Fibroblast of lung (primary cell): ENCODE measurements at regions not wholly inside any gene's neighbourhood (a gene's known extent, or its start where the extent isn't known, plus 50 kb on each side); places are given as distances from the start of the nearest gene placed in this dataset.
A peak's percentile ranks its signal among the peaks of the same experiment; 100 is the strongest.

Experiments
- DNase-seq, 2 donors: peaks; one replicate each; pipeline versions ENCODE4 v3.0.0 to v3.0.0-alpha.2; 2010; ENCODE audit warnings: low read depth in 2 of 2
- H2AFZ ChIP-seq: 2 replicates; pipeline ENCODE4 v1.5.1; 2012; ENCODE audit warnings: low read length, control low read depth, inconsistent platforms
- H3K27ac ChIP-seq: 2 replicates; pipeline ENCODE4 v1.5.1; 2011; ENCODE audit warnings: low read length, control low read depth; ENCODE audit not compliant: insufficient read depth
- H3K27me3 ChIP-seq: 2 replicates; pipeline ENCODE4 v1.5.1; 2011; ENCODE audit warnings: mild to moderate bottlenecking, low read length; ENCODE audit not compliant: control insufficient read depth, insufficient read depth
- H3K36me3 ChIP-seq: 2 replicates; pipeline ENCODE4 v1.5.1; 2011; ENCODE audit warnings: low read length; ENCODE audit not compliant: control insufficient read depth, insufficient read depth
- H3K4me1 ChIP-seq: 2 replicates; pipeline ENCODE4 v1.5.1; 2011; ENCODE audit warnings: low read length; ENCODE audit not compliant: control insufficient read depth, insufficient read depth; ENCODE audit errors: extremely low read depth
- H3K4me2 ChIP-seq: 2 replicates; pipeline ENCODE4 v1.5.1; 2011; ENCODE audit warnings: low read length, control low read depth; ENCODE audit not compliant: insufficient read depth; ENCODE audit errors: extremely low read depth
- H3K4me3 ChIP-seq, 4 experiments: fragments of 200-600 bp in 1 of 4; sonication (generic) in 1 of 4; replicated peaks in 1 of 4; 2 replicates each; pipeline ENCODE4 v1.5.1; 2011 to 2016; ENCODE audit warnings: low read length in 4 of 4, low read depth in 3 of 4, mild to moderate bottlenecking in 3 of 4, control low read depth in 2 of 4, inconsistent platforms in 1 of 4, mixed read lengths in 1 of 4; ENCODE audit not compliant: insufficient read depth in 1 of 4; ENCODE audit errors: control extremely low read depth in 1 of 4
- H3K79me2 ChIP-seq: 2 replicates; pipeline ENCODE4 v1.5.1; 2012; ENCODE audit warnings: mild to moderate bottlenecking, low read length, inconsistent platforms; ENCODE audit not compliant: control insufficient read depth, insufficient read depth
- H3K9ac ChIP-seq: 2 replicates; pipeline ENCODE4 v1.5.1; 2011; ENCODE audit warnings: mild to moderate bottlenecking, low read length, control low read depth; ENCODE audit not compliant: insufficient read depth
- H3K9me3 ChIP-seq: 2 replicates; pipeline ENCODE4 v1.5.1; 2012; ENCODE audit warnings: low read depth, low read length; ENCODE audit not compliant: control insufficient read depth, insufficient read depth
- H4K20me1 ChIP-seq: 2 replicates; pipeline ENCODE4 v1.5.1; 2011; ENCODE audit warnings: low read length; ENCODE audit not compliant: control insufficient read depth, insufficient read depth; ENCODE audit errors: extremely low read depth
- EZH2 ChIP-seq: IDR thresholded peaks from 2 replicates; pipeline ENCODE4 v1.5.1; 2012; ENCODE audit warnings: low read length, control low read depth, mild to moderate bottlenecking; ENCODE audit errors: missing control alignments
- TF ChIP-seq, protein P1 (sequence below), 2 donors: IDR thresholded peaks in 1 of 2; conservative IDR thresholded peaks in 1 of 2; 1 replicate in 1 of 2; 2 replicates in 1 of 2; pipeline ENCODE4 v1.5.1; 2011 to 2012; ENCODE audit warnings: low read length in 2 of 2, control low read depth in 1 of 2, inconsistent platforms in 1 of 2, low read depth in 1 of 2, mild to moderate bottlenecking in 1 of 2

GRCh38 chr19:14318873-14319272 is 62.4 kb upstream of the ADGRE5 start:
- no peak for DNase-seq
- H3K36me3 ChIP-seq = no peaks in the 10 kb centered on the region
- H3K4me3 ChIP-seq = no peak overlapping the region
- no peaks in the 10 kb centered on the region for H3K9me3 ChIP-seq
- TF ChIP-seq, protein P1, sequence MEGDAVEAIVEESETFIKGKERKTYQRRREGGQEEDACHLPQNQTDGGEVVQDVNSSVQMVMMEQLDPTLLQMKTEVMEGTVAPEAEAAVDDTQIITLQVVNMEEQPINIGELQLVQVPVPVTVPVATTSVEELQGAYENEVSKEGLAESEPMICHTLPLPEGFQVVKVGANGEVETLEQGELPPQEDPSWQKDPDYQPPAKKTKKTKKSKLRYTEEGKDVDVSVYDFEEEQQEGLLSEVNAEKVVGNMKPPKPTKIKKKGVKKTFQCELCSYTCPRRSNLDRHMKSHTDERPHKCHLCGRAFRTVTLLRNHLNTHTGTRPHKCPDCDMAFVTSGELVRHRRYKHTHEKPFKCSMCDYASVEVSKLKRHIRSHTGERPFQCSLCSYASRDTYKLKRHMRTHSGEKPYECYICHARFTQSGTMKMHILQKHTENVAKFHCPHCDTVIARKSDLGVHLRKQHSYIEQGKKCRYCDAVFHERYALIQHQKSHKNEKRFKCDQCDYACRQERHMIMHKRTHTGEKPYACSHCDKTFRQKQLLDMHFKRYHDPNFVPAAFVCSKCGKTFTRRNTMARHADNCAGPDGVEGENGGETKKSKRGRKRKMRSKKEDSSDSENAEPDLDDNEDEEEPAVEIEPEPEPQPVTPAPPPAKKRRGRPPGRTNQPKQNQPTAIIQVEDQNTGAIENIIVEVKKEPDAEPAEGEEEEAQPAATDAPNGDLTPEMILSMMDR (conservative IDR thresholded peaks at IDR 0.05 in 1 of 2, IDR thresholded peaks at IDR 0.05 in 1 of 2; ENCODE audit: low read depth in 1 of 2, low read length in 2 of 2) = peak; percentile 11 to 17
- TF ChIP-seq EZH2 = no peak
- no peak overlapping the region for H3K27ac ChIP-seq
- no peaks in the 10 kb centered on the region for H4K20me1 ChIP-seq
- no peaks in the 10 kb centered on the region for H3K79me2 ChIP-seq
- H3K9ac ChIP-seq = no peak overlapping the region
- H3K4me2 ChIP-seq = no peak overlapping the region
- no peaks in the 10 kb centered on the region for H3K27me3 ChIP-seq
- no peaks in the 10 kb centered on the region for H3K4me1 ChIP-seq
- no peak overlapping the region for H2AFZ ChIP-seq

DNA sequence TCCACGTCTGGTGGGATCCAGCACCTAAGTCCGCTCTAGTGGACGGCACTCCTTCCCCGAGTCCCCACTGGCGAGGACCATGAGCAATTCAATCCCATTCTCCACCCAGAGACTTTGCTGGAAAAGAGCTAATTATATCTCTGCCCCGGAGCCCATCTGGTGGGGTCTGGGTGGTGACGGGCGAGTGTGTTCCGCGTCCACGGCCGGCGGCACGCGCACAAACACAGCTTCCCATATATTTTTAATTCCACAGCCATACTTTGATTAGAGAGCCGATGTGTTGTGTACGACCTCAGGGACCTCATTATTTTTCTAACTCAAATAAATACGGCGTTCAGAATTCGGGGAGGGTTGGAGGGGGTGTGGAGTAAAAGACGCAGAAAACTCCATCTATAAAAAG is 64.1 kb upstream of the ADGRE5 start:
- Histone ChIP-seq H3K9ac (no peak overlapping the region), H3K4me2 (no peak overlapping the region), H3K9me3 (no peaks in the 10 kb centered on the region), H3K27me3 (no peaks in the 10 kb centered on the region), H3K4me1 (no peaks in the 10 kb centered on the region), H3K36me3 (no peaks in the 10 kb centered on the region), H3K4me3 (no peak overlapping the region), H3K79me2 (no peaks in the 10 kb centered on the region), H2AFZ (no peak overlapping the region), H3K27ac (no peak overlapping the region), H4K20me1 (no peaks in the 10 kb centered on the region)
- no peak for DNase-seq
- no peak for TF ChIP-seq EZH2
- TF ChIP-seq, protein P1 (conservative IDR thresholded peaks at IDR 0.05 in 1 of 2, IDR thresholded peaks at IDR 0.05 in 1 of 2; ENCODE audit: low read depth in 1 of 2, low read length in 2 of 2) = no peak

- Histone ChIP-seq H3K36me3 (no peaks in the 10 kb centered on the region), H3K27me3 (no peaks in the 10 kb centered on the region), H3K4me2 (no peak overlapping the region), H3K4me3 (no peak overlapping the region), H3K9ac (no peak overlapping the region), H3K27ac (no peak overlapping the region), H2AFZ (no peak overlapping the region), H4K20me1 (no peaks in the 10 kb centered on the region), H3K4me1 (no peaks in the 10 kb centered on the region), H3K9me3 (no peaks in the 10 kb centered on the region), H3K79me2 (no peaks in the 10 kb centered on the region)
- TF ChIP-seq EZH2 = no peak
- TF ChIP-seq, protein P1 (conservative IDR thresholded peaks at IDR 0.05 in 1 of 2, IDR thresholded peaks at IDR 0.05 in 1 of 2; ENCODE audit: low read depth in 1 of 2, low read length in 2 of 2) = peak in 1 of 2 donors; percentile 26
- DNase-seq = no peak
Measured at GRCh38 chr19:14315433-14315832, 65.8 kb upstream of the ADGRE5 start.
